ENCODE measurements at regions not wholly inside any gene's neighbourhood (a gene's known extent, or its start where the extent isn't known, plus 50 kb on each side); places are given as distances from the start of the nearest gene placed in this dataset.

GRCh38 chr5:155884041-155884440 is 442.9 kb upstream of the SGCD start (continued):
- TF ChIP-seq ILF3 (IDR thresholded peaks at IDR 0.05; ENCODE audit: borderline replicate concordance): no peak
- no peak for TF ChIP-seq GATAD2B (IDR thresholded peaks at IDR 0.05; ENCODE audit: borderline replicate concordance)
- TF ChIP-seq ZNF444 (CRISPR knock-in tag; IDR thresholded peaks at IDR 0.05): no peak
- TF ChIP-seq, protein P1, sequence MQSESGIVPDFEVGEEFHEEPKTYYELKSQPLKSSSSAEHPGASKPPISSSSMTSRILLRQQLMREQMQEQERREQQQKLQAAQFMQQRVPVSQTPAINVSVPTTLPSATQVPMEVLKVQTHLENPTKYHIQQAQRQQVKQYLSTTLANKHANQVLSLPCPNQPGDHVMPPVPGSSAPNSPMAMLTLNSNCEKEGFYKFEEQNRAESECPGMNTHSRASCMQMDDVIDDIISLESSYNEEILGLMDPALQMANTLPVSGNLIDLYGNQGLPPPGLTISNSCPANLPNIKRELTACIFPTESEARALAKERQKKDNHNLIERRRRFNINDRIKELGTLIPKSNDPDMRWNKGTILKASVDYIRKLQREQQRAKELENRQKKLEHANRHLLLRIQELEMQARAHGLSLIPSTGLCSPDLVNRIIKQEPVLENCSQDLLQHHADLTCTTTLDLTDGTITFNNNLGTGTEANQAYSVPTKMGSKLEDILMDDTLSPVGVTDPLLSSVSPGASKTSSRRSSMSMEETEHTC (IDR thresholded peaks at IDR 0.05): no peak
- TF ChIP-seq BRD9 (IDR thresholded peaks at IDR 0.05; ENCODE audit: low read depth, partially characterized antibody): no peak
- no peak for TF ChIP-seq ATF7 (IDR thresholded peaks at IDR 0.05)

DNA sequence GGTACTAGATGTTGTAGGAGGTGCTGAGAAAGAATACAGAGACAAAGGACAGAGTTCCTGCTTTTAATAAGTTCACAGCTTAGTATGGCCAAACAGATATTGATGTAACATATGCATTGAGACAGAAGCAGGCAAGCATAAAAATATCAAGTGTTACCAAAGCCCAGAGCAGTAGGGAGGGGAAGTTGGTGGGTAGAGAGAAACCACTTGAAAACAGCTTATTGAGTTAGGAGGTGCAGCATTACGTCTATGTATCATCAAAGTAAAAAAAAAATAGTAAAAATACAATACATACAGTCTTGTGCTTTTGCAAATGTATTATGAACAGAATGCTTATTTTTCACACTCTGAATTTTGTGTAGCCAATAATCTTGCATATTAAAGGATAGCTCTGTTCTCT is 441.8 kb upstream of the SGCD start:
- ATAC-seq: no peak
- Histone ChIP-seq H3K4me1 (replicated peaks in 1 of 2; ENCODE audit: control insufficient read depth in 2 of 2, insufficient read depth in 2 of 2, low read length in 2 of 2) (no peaks in the 10 kb centered on the region), H3K9me1 (ENCODE audit: control insufficient read depth, insufficient read depth, low read length) (no peaks in the 10 kb centered on the region), H4K20me1 (replicated peaks; ENCODE audit: control insufficient read depth, insufficient read depth, low read length) (no peaks in the 10 kb centered on the region), H3K9me3 (replicated peaks; ENCODE audit: control insufficient read depth, insufficient read depth, low read depth, low read length) (no peaks in the 10 kb centered on the region), H3K27ac (ENCODE audit: extremely low read depth, low read depth, low read length) (no peak overlapping the region), H3K79me2 (ENCODE audit: control insufficient read depth, insufficient read depth, low read length) (no peaks in the 10 kb centered on the region), H3K27me3 (ENCODE audit: control insufficient read depth in 2 of 2, insufficient read depth in 2 of 2, low read length in 2 of 2) (no peaks in the 10 kb centered on the region), H2AFZ (ENCODE audit: low read depth, low read length) (no peak overlapping the region), H3K4me2 (ENCODE audit: insufficient read depth, low read length) (no peak overlapping the region), H3K9ac (ENCODE audit: insufficient read depth in 1 of 2, low read depth in 2 of 2, low read length in 2 of 2) (no peak overlapping the region), H3K4me3 (no peak overlapping the region), H3K36me3 (ENCODE audit: control insufficient read depth, insufficient read depth, low read length) (no peaks in the 10 kb centered on the region)
- in situ Hi-C loops (cut with MboI) (no loop called here), intact Hi-C loops (cut with micrococcal nuclease) (no loop called here)
- DNase-seq (ENCODE audit: extremely low read depth in 1 of 4, low spot score in 3 of 4): no peak
- TF ChIP-seq SP2 (IDR thresholded peaks at IDR 0.05; ENCODE audit: extremely low read depth, low read depth, low read length, poor library complexity, severe bottlenecking) (no peak), CBX5 (IDR thresholded peaks at IDR 0.05; ENCODE audit: borderline replicate concordance, low read depth) (no peak), SFPQ (IDR thresholded peaks at IDR 0.05; ENCODE audit: low read depth, low read length) (no peak), U2AF2 (optimal IDR thresholded peaks at IDR 0.05; ENCODE audit: low read depth, low read length) (no peak), TCF7 (IDR thresholded peaks at IDR 0.05; ENCODE audit: borderline replicate concordance) (no peak), ELF4 (CRISPR knock-in tag; IDR thresholded peaks at IDR 0.05) (no peak), SP1 (CRISPR knock-in tag; IDR thresholded peaks at IDR 0.05) (no peak), SMARCB1 (IDR thresholded peaks at IDR 0.05; ENCODE audit: insufficient read length, low read depth) (no peak), MAFF (IDR thresholded peaks at IDR 0.05; ENCODE audit: low read length) (no peak)
- TF ChIP-seq, protein P2, sequence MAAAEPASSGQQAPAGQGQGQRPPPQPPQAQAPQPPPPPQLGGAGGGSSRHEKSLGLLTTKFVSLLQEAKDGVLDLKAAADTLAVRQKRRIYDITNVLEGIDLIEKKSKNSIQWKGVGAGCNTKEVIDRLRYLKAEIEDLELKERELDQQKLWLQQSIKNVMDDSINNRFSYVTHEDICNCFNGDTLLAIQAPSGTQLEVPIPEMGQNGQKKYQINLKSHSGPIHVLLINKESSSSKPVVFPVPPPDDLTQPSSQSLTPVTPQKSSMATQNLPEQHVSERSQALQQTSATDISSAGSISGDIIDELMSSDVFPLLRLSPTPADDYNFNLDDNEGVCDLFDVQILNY (CRISPR knock-in tag; IDR thresholded peaks at IDR 0.05): no peak
- WGBS (ENCODE audit: insufficient coverage, low coverage, missing lambda C conversion rate): 0% methylated on average over 1 of the region's 1 CpG
- BruUV-seq (replicated peaks): no TSS peak
- no peak for FAIRE-seq
- ChIA-PET CTCF (ENCODE audit: low intra/inter-chr PET ratio) (no interaction called here), POLR2A (no interaction called here)
